Mesendoderm (in vitro differentiated cells): ENCODE measurements at regions not wholly inside any gene's neighbourhood (a gene's known extent, or its start where the extent isn't known, plus 50 kb on each side); places are given as distances from the start of the nearest gene placed in this dataset.

Experiments
- DNase-seq: peaks from one replicate; pipeline ENCODE4 v3.0.0; 2013
- H2AK5ac ChIP-seq: 2 replicates; pipeline ENCODE4 v1.6.1; 2013; ENCODE audit warnings: low read length, inconsistent platforms
- H2BK120ac ChIP-seq: 2 replicates; pipeline ENCODE4 v1.6.1; 2013; ENCODE audit warnings: low read depth, mild to moderate bottlenecking, low read length, moderate library complexity, mixed read lengths
- H2BK15ac ChIP-seq: replicated peaks from 2 replicates; pipeline ENCODE4 v1.6.1; 2013; ENCODE audit warnings: low read depth, mild to moderate bottlenecking, moderate library complexity
- H2BK5ac ChIP-seq: 2 replicates; pipeline ENCODE4 v1.6.1; 2013; ENCODE audit warnings: low read length, inconsistent platforms
- H3K18ac ChIP-seq: 2 replicates; pipeline ENCODE4 v1.6.1; 2013; ENCODE audit warnings: mild to moderate bottlenecking, low read length, mixed read lengths
- H3K23ac ChIP-seq: one replicate; pipeline ENCODE4 v1.6.1; 2013; ENCODE audit warnings: low read length
- H3K27ac ChIP-seq: 2 replicates; pipeline ENCODE4 v1.5.1; 2013; ENCODE audit warnings: low read depth, mild to moderate bottlenecking, inconsistent platforms, low read length, moderate library complexity
- H3K27me3 ChIP-seq: 2 replicates; pipeline ENCODE4 v1.6.1; 2013; ENCODE audit warnings: low read length, control low read depth, mild to moderate bottlenecking, inconsistent platforms; ENCODE audit not compliant: insufficient read depth, poor library complexity
- H3K36me3 ChIP-seq: 2 replicates; pipeline ENCODE4 v1.6.1; 2013; ENCODE audit warnings: low read length, inconsistent platforms; ENCODE audit not compliant: control insufficient read depth, insufficient read depth
- H3K4ac ChIP-seq: one replicate; pipeline ENCODE4 v1.6.1; 2013; ENCODE audit warnings: low read depth, mild to moderate bottlenecking, low read length, moderate library complexity
- H3K4me1 ChIP-seq: 2 replicates; pipeline ENCODE4 v1.6.1; 2013; ENCODE audit warnings: low read depth, low read length, inconsistent platforms; ENCODE audit not compliant: control insufficient read depth
- H3K4me2 ChIP-seq: 2 replicates; pipeline ENCODE4 v1.6.1; 2013; ENCODE audit warnings: low read length
- H3K4me3 ChIP-seq: 2 replicates; pipeline ENCODE4 v1.5.1; 2013; ENCODE audit warnings: mild to moderate bottlenecking, low read length
- H3K56ac ChIP-seq: one replicate; pipeline ENCODE4 v1.6.1; 2013; ENCODE audit warnings: low read length
- H3K79me1 ChIP-seq: 2 replicates; pipeline ENCODE4 v1.6.1; 2013; ENCODE audit warnings: low read length, inconsistent platforms
- H3K79me2 ChIP-seq: 2 replicates; pipeline ENCODE4 v1.6.1; 2013; ENCODE audit warnings: mild to moderate bottlenecking, low read length; ENCODE audit not compliant: control insufficient read depth, insufficient read depth
- H3K9ac ChIP-seq: 2 replicates; pipeline ENCODE4 v1.6.1; 2013; ENCODE audit warnings: low read length, inconsistent platforms
- H4K5ac ChIP-seq: one replicate; pipeline ENCODE4 v1.6.1; 2013; ENCODE audit warnings: low read length
- H4K8ac ChIP-seq: one replicate; pipeline ENCODE4 v1.6.1; 2013; ENCODE audit warnings: low read depth, mild to moderate bottlenecking, control low read depth, low read length, moderate library complexity
- WGBS: extraction: QIAGEN DNeasy Blood & Tissue Kit; methylation state at CpG from one replicate; pipeline ENCODE4 v1.1.7; 2013; ENCODE audit warnings: low lambda C conversion rate, missing lambda C conversion rate; ENCODE audit not compliant: insufficient coverage; ENCODE audit errors: extremely low coverage; 5-methylcytosine and 5-hydroxymethylcytosine counted together

GRCh38 chr2:103252781-103253180, 490.9 kb downstream of the TMEM182 start:
- Histone ChIP-seq H3K79me2 (no peaks in the 10 kb centered on the region), H3K18ac (no peak overlapping the region), H3K23ac (no peak overlapping the region), H3K4me1 (no peaks in the 10 kb centered on the region), H2BK120ac (no peak overlapping the region), H4K8ac (no peak overlapping the region), H3K9ac (no peak overlapping the region), H4K5ac (no peak overlapping the region), H3K27me3 (no peaks in the 10 kb centered on the region), H3K56ac (no peak overlapping the region), H2BK15ac (no peak overlapping the region), H3K27ac (no peak overlapping the region), H2BK5ac (no peak overlapping the region), H3K4me2 (no peak overlapping the region), H3K4ac (no peak overlapping the region), H2AK5ac (no peak overlapping the region), H3K79me1 (no peaks in the 10 kb centered on the region), H3K36me3 (no peaks in the 10 kb centered on the region), H3K4me3 (no peak overlapping the region)
- WGBS: no CpG with 5 or more reads among the region's 3 CpGs
- no peak for DNase-seq

GRCh38 chr2:103254611-103255010, 492.8 kb downstream of the TMEM182 start:
- Histone ChIP-seq H2BK5ac (no peak overlapping the region), H4K8ac (no peak overlapping the region), H3K9ac (no peak overlapping the region), H2AK5ac (no peak overlapping the region), H2BK120ac (no peak overlapping the region), H3K36me3 (no peaks in the 10 kb centered on the region), H3K4ac (no peak overlapping the region), H3K4me3 (no peak overlapping the region), H3K27me3 (no peaks in the 10 kb centered on the region), H2BK15ac (no peak overlapping the region), H3K27ac (no peak overlapping the region), H3K23ac (no peak overlapping the region), H3K18ac (no peak overlapping the region), H3K4me1 (no peaks in the 10 kb centered on the region), H3K4me2 (no peak overlapping the region), H3K79me1 (no peaks in the 10 kb centered on the region), H4K5ac (no peak overlapping the region), H3K79me2 (no peaks in the 10 kb centered on the region), H3K56ac (no peak overlapping the region)
- peak; percentile 29 for DNase-seq
- no CpG with 5 or more reads among the region's 5 CpGs for WGBS

GRCh38 chr2:103264058-103264768, 502.4 kb downstream of the TMEM182 start:
- WGBS: no CpG with 5 or more reads among the region's 5 CpGs
- Histone ChIP-seq H3K9ac (no peak overlapping the region), H3K4me3 (no peak overlapping the region), H2BK5ac (no peak overlapping the region), H2BK120ac (no peak overlapping the region), H4K8ac (no peak overlapping the region), H3K56ac (no peak overlapping the region), H3K79me2 (no peaks in the 10 kb centered on the region), H3K4me1 (no peaks in the 10 kb centered on the region), H3K79me1 (no peaks in the 10 kb centered on the region), H3K4ac (no peak overlapping the region), H2BK15ac (no peak overlapping the region), H3K27ac (no peak overlapping the region), H3K18ac (no peak overlapping the region), H3K27me3 (no peaks in the 10 kb centered on the region), H3K23ac (no peak overlapping the region), H2AK5ac (no peak overlapping the region), H3K4me2 (no peak overlapping the region), H4K5ac (no peak overlapping the region), H3K36me3 (no peaks in the 10 kb centered on the region)
- no peak for DNase-seq

DNA sequence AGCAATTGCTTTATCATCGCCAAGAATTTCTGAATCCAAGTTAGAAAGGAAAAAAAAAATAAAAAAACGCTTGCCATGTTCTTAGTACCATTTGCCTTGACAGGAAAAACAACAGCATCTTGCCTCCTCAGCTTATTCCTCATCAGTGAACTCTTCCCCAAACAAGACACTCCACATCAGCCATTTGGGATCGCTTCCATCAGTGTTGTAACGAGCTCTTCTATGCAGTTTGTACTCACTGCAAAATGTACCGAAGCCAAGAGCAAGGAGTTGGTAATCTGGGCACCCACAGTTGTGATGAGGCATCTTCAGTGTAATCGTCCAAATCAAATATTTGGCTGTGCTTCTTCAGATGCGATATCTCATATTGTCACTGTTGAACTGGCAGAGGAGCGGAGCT, 503.7 kb downstream of the TMEM182 start:
- Histone ChIP-seq H2BK5ac (no peak overlapping the region), H3K79me2 (no peaks in the 10 kb centered on the region), H3K4me1 (no peaks in the 10 kb centered on the region), H3K4me2 (no peak overlapping the region), H3K9ac (no peak overlapping the region), H4K5ac (no peak overlapping the region), H3K27me3 (no peaks in the 10 kb centered on the region), H3K56ac (no peak overlapping the region), H3K27ac (no peak overlapping the region), H4K8ac (no peak overlapping the region), H2BK120ac (no peak overlapping the region), H2AK5ac (no peak overlapping the region), H3K18ac (no peak overlapping the region), H2BK15ac (no peak overlapping the region), H3K4ac (no peak overlapping the region), H3K79me1 (no peaks in the 10 kb centered on the region), H3K23ac (no peak overlapping the region), H3K36me3 (no peaks in the 10 kb centered on the region), H3K4me3 (no peak overlapping the region)
- DNase-seq: no peak
- no CpG with 5 or more reads among the region's 8 CpGs for WGBS

- H3K56ac ChIP-seq: no peak overlapping the region
- no peak overlapping the region for H3K18ac ChIP-seq
- H3K4ac ChIP-seq: no peak overlapping the region
- no peak overlapping the region for H3K9ac ChIP-seq
- no peak overlapping the region for H2BK120ac ChIP-seq
- H2BK15ac ChIP-seq: no peak overlapping the region
- H3K79me2 ChIP-seq: no peaks in the 10 kb centered on the region
- H3K79me1 ChIP-seq: no peaks in the 10 kb centered on the region
- DNase-seq: no peak
- H3K27ac ChIP-seq: no peak overlapping the region
- no peak overlapping the region for H4K8ac ChIP-seq
- H3K4me2 ChIP-seq: no peak overlapping the region
- H3K4me1 ChIP-seq: no peaks in the 10 kb centered on the region
- H3K36me3 ChIP-seq: no peaks in the 10 kb centered on the region
- no peak overlapping the region for H2BK5ac ChIP-seq
- 100% methylated on average over 1 of the region's 8 CpGs for whole genome bisulfite sequencing
- H3K27me3 ChIP-seq: no peaks in the 10 kb centered on the region
- no peak overlapping the region for H3K23ac ChIP-seq
- H3K4me3 ChIP-seq: no peak overlapping the region
- H4K5ac ChIP-seq: no peak overlapping the region
- H2AK5ac ChIP-seq: no peak overlapping the region
These were observed 507.1 kb downstream of the TMEM182 start for GRCh38 chr2:103268841-103269498.
